ENCODE measurements at regions not wholly inside any gene's neighbourhood (a gene's known extent, or its start where the extent isn't known, plus 50 kb on each side); places are given as distances from the start of the nearest gene placed in this dataset.

DNA sequence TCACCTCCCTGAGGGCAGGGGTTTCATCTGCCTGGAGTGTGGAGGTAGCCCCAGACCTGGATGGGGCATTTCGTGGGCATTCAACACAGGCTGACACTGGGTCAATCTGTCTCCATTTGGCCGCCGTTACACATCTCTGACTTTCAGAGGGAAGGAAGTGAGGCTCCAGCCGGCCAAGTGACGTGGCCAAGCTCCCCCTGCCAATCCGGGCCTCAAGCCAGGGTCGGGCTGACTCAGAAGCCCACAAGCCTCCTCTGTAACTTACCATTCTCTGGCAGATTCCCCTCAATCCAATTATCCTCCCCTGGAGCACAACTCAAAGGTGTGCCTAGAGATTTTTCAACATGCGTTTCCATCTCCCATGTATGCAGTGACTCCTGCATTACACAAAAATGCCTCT, 227.6 kb downstream of the KLF13 start:
- DNase-seq (ENCODE audit: low read depth), result no peak

- no peak for DNase-seq (ENCODE audit: low read depth)
These were observed 228.4 kb downstream of the KLF13 start for GRCh38 chr15:31555022-31555421.

DNA sequence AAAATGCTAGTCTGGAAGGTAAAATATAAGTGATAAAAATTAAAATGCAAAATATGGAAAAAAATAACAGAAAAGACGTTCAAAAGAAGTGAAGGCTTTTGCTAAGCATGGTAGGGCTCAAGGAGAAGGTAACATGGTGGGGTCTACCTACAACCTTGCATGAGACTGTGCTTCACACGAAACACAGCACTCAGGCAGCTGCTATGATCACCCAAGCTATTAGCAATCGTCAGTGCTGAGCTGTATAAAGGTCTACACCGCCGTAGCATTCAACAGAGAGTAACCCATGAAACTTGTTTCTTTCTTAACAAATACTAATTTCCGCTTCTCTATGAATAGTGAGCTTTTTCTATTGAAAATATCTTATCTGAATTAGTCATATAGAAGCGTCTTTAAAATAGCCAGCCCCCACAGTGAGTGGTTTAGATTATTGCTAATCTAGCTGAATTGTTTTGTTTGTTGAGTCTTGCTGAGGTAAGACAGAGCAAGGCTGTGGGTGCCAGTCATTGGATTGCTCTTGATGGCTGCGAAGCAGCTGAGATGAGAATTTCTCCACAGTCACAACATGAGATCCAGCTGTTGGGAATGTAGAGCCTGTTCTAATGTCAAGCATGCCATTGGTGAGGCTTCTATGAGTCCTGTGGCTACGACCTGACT, 230.0 kb downstream of the KLF13 start:
- DNase-seq (ENCODE audit: low read depth), result no peak

DNA sequence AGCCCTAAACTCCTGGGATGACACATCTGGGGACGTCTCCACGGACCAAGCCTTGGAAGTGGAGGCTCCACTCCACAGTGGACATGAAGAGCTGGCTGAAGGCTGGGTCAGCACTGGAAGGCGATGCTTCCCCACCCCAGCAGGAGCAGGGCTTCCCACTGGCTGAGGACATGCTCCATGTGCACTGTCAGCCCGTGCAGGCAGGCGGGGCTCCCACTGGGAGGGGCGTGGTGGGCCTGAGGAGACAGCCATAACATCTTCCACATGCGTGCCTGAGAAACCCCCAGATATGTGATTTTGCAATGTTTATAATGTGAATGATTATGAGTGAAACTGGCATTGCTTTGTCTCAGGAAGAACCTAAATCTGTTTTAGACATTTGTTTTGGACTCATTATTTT, 231.3 kb downstream of the KLF13 start:
- no peak for DNase-seq (ENCODE audit: low read depth)

DNA sequence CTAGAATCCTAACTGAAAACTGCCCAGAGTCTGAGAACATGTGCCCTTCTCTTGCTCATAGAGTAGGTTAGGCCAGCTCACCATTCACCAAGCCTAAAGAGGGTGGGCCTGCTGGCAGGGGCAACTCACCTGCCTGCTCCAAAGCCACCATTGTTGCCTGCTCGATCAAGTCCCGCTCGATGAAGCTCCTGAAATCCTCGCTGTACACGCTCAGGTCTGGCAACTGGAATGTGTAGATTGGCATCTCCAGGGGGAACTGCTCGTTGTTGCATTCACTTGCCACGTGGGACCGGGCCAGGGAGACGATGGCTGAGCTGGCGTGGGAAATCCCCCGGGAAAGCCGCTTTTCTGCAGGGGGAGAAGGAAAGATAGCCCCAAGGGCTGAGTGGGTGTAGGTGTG, 232.2 kb downstream of the KLF13 start:
- DNase-seq (ENCODE audit: low read depth), result no peak

GRCh38 chr15:31559786-31560185, 233.2 kb downstream of the KLF13 start:
- no peak for DNase-seq (ENCODE audit: low read depth)

DNA sequence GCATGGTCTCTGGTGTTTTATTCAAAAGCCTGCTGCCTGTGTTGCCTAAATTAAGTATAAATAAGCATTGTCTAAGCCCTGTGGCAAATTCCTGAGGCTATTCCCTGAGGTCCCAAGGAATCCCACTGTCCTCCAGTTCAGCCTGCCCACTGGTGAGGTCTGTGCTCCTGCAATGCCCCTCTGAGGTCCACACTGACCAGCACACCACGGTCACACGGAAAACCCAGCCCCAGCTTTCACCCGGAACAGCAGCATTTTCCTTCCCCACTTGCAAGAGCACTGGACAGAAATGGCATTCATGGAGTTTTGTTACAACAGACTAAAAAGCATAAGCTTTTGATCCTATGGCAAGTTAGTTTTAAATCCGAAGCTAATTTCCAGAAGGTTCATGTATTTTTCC, 234.0 kb downstream of the KLF13 start:
- no peak for DNase-seq (ENCODE audit: low read depth)

- DNase-seq (ENCODE audit: low read depth), result no peak
These were observed 234.5 kb downstream of the KLF13 start for GRCh38 chr15:31561156-31561555.

DNA sequence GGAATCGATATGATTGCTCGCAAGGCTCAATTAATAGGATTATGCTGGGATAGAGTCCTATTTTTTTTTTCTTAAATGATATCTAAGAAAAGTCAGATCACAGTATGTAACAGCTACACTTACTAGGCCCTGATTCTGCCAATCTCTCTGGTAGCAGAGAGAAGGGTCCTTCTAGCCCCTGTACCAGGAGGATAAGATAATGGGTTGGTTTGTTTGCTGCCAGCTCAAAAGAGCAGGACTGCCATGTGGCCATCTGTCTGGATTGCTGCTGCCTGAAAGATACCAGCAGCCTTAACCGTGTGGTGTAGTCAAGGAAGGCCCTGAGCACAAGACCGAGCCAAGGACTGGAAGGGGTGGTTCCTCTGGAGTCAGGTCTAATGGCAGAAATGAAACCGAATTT, 236.4 kb downstream of the KLF13 start:
- DNase-seq (ENCODE audit: low read depth), result no peak

- no peak for DNase-seq (ENCODE audit: low read depth)
These were observed 236.8 kb downstream of the KLF13 start for GRCh38 chr15:31563421-31563820.

DNA sequence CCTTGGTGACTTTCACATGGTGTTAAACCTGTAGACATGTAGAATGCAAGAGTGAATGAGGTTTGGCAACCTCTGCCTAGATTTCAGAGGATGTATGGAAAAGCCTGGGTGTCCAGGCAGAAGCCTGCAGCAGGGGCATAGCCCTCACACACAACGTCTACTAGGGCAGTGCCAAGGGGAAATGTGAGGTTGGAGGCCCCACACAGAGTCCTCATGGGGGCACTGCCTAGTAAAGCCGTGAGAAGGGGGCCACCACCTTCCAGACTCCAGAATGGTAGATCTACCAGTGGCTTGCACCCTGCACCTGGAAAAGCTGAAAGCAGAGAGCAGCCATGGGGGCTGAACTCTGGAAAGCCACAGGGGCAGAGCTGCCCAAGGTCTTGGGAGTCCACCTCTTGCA, 241.2 kb downstream of the KLF13 start:
- no peak for DNase-seq (ENCODE audit: low read depth)

DNA sequence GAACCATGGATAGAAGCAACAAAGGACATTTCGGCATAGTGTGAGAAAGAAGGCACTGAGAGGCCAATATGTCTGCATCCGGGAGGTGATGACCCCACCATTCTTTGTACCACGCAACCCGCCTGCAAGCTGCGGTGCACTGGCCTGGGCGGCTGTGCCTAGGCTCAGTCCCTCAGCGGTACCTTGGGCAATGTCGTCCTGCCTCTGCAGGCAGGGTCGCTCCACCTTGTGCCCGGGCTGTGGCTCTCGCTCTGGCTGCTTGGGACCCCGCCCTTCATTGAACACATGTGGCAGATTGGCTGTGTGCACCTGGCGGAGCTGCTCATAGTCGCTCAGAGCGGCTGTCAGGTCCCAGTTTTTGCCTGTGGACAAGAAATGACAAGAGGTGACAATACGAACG, 243.2 kb downstream of the KLF13 start:
- no peak for DNase-seq (ENCODE audit: low read depth)

- no peak for DNase-seq (ENCODE audit: low read depth)
These were observed 244.0 kb downstream of the KLF13 start for GRCh38 chr15:31570591-31570990.

DNA sequence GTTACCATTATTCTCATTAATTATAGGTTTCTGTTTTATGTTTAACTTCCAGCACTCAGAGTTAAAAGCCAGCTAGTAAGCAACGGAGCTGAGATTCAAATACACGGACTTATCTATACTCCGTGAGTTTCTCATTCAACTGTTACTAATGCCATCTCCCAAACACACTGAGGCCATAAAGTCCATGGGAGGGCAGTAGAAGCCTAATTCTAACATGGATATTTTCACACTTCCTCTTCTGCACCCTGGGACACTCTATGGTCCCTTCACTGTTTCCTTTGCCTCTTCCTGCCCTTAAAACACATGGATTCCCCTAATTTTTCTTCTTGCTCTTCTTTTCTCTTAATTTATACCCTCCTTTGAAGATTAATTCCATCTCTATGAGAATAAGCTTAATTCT, 245.0 kb downstream of the KLF13 start:
- no peak for DNase-seq (ENCODE audit: low read depth)

- no peak for DNase-seq (ENCODE audit: low read depth)
These were observed 247.1 kb downstream of the KLF13 start for GRCh38 chr15:31573759-31574158.

- no peak for DNase-seq (ENCODE audit: low read depth)
These were observed 248.1 kb downstream of the KLF13 start for GRCh38 chr15:31574766-31575165.

DNA sequence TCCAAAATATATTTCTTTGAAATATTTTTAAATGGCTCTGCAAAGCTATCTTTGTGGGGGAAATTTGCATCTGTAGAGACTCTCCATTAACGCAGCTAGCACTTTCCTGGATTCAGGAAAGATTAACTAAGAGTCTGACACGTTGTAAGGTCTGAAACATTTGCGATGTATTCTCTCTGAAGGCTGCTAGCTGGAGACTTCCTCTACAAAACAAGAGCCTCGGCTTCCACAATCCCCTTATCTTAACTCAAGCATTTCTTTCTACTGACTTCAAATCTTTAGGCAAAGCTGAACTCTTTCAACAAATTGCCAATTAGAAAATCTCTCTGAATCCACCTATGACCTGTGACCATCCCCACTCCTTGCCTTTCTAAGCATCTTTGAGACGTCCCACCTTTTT, 250.5 kb downstream of the KLF13 start:
- no peak for DNase-seq (ENCODE audit: low read depth)

DNA sequence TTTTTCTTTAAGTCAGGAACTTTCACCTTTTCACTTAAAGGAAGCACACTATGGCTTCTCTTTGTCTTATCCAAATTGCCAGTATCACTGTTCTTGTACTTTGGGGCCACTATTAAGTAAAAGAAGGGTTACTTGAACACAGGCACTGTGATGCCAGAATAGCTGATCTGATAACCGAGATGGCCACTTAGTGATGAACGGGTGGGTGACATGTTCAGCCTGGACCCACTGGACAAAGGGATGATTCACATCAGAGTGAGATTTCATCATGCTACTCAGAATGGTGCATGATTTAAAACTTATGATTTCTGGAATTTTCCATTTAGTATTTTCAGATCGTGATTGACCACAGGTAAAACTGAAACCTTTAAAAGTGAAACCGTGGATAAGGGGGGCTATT, 252.6 kb downstream of the KLF13 start:
- no peak for DNase-seq (ENCODE audit: low read depth)

GRCh38 chr15:31579976-31580375, 253.3 kb downstream of the KLF13 start:
- DNase-seq (ENCODE audit: low read depth), result no peak

DNA sequence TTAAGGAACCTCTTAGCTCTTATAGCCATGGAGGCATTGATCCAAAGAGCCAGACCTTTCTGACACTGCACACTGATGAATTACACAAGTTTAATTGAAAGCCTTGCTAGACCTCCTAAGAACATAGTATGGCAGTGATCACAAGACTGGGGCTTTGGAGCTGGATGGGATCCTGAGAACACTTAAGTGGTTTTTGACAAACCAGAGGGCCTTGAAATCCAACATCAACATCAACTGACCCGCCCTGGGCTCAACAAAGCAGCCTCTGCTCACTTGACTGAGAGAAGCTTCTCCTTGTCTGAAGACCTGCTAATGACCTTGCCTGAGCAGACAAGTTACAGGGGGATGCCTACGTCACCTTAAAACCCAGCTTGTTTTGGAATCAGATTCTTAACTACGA, 257.6 kb downstream of the KLF13 start:
- DNase-seq (ENCODE audit: low read depth), result no peak

GRCh38 chr15:31585240-31585639, 258.6 kb downstream of the KLF13 start:
- no peak for DNase-seq (ENCODE audit: low read depth)

DNA sequence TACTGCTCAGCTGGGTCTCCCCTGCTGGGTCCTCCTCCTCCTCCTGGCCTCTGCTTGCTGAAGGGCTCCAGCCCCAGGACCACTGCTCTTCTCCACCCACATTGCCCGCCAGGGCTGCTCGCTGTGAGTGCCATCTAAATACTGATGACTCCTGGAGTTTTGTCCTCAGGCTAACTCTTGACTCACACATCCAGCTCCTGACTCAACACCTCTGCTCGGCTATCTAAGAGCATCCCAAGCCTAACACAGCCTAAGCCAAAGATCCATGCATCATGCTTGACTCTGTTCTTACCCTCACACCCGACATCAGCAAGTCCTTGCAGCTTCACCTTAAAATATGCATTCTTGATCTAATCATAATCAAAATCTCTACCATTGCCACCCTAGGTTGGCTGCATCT, 260.2 kb downstream of the KLF13 start:
- DNase-seq (ENCODE audit: low read depth), result no peak

DNA sequence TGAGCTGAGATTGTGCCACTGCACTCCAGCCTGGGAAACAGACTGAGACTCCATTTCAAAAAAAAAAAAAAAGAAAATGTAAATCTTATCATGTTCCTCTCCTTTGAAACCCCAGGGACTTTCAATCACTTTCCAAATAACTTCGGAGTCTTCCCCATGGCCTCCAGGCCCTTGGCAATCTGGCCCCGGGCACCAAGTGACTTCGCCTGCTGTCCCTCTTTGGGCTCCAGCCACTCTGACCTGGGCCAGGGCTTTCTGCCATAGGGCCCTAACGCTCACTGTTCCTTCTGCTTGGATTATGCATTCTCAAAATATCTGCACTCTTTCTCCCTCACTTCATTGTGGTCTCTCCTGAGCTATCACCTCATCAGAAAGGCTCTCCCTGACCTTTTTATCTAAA, 260.9 kb downstream of the KLF13 start:
- no peak for DNase-seq (ENCODE audit: low read depth)

- DNase-seq (ENCODE audit: low read depth), result no peak
These were observed 264.0 kb downstream of the KLF13 start for GRCh38 chr15:31590609-31591008.

DNA sequence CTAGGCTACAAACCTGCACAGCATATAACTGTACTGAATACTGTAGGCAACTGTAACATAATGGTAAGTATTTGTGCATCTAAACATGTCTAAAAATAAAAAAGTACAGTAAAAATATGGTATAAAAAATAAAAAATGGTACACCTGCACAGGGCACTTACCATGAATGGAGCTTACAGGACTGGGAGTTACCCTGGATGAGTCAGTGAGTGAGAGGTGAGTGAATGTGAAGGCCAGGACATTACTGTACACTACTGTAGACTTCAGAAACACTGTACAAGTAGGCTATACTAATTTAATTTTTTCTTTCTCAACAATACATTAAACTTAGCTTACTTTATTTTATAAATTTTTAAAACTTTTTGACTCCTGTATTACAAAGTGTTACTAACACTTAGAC, 265.3 kb downstream of the KLF13 start:
- no peak for DNase-seq (ENCODE audit: low read depth)

Measured in T-helper 22 cell (primary cell).